Suprapubic skin (tissue), 4 donors: ENCODE measurements at regions not wholly inside any gene's neighbourhood (a gene's known extent, or its start where the extent isn't known, plus 50 kb on each side); places are given as distances from the start of the nearest gene placed in this dataset.

Experiments used
- DNase-seq, 2 donors: peaks; one replicate each; pipeline ENCODE4 v3.0.0-alpha.2; 2019; ENCODE audit warnings: low spot score in 2 of 2
- H3K27ac ChIP-seq: fragments of 200-600 bp; sonication (generic); one replicate; pipeline ENCODE4 v1.5.1; 2019
- H3K27me3 ChIP-seq: fragments of 200-600 bp; sonication (generic); one replicate; pipeline ENCODE4 v1.5.1; 2019
- H3K36me3 ChIP-seq: fragments of 200-600 bp; sonication (generic); one replicate; pipeline ENCODE4 v1.5.1; 2019
- H3K4me1 ChIP-seq: fragments of 200-600 bp; sonication (generic); one replicate; pipeline ENCODE4 v1.5.1; 2019
- H3K4me3 ChIP-seq: fragments of 200-600 bp; sonication (generic); one replicate; pipeline ENCODE4 v1.5.1; 2019; ENCODE audit warnings: mild to moderate bottlenecking
- H3K9me3 ChIP-seq: fragments of 200-600 bp; sonication (generic); one replicate; pipeline ENCODE4 v1.5.1; 2019
- EP300 ChIP-seq: sonication (generic); formaldehyde crosslinking; IDR thresholded peaks from one replicate; pipeline ENCODE4 v1.6.1; 2017; ENCODE audit warnings: antibody characterized with exemption
- POLR2A ChIP-seq, 2 donors: fragments of 450-650 bp; IDR thresholded peaks; one replicate each; pipeline ENCODE4 v1.6.1; 2017; ENCODE audit warnings: antibody characterized with exemption in 2 of 2, mild to moderate bottlenecking in 2 of 2, moderate library complexity in 2 of 2
- POLR2AphosphoS5 ChIP-seq, 3 donors: sonication (generic); formaldehyde crosslinking; IDR thresholded peaks; one replicate each; pipeline ENCODE4 v1.6.1; 2017; ENCODE audit warnings: antibody characterized with exemption in 3 of 3
- WGBS: methylation state at CpG from one replicate; pipeline ENCODE4 v1.1.5; 2018; 5-methylcytosine and 5-hydroxymethylcytosine counted together
- TF ChIP-seq, protein P1 (sequence below), 2 donors: fragments of 200-600 bp in 1 of 2; fragments of 450-650 bp in 1 of 2; sonication (generic) in 1 of 2; IDR thresholded peaks; one replicate each; pipeline ENCODE4 v1.5.1; 2016 to 2019; ENCODE audit warnings: antibody characterized with exemption in 2 of 2, mild to moderate bottlenecking in 1 of 2, moderate library complexity in 1 of 2

DNA sequence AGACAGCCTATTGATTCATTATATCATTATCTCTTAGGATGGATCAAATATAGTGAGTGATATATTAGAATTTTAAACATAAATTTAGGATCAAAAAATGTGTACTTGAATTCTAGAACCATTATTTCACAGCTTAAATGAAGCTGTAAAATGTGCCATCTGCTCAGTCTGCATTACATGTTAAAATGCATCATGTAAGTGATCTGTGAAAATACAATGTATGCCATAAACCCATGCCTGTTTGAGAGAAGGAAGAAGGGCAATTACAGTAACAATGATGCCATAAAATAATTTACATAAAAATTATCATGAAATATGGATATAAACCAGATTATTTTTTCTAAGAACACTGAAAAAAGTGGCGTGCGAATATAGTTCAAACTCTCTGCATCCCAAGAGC, 1066.0 kb upstream of the ADGRL4 start:
- Histone ChIP-seq H3K36me3 (no peaks in the 10 kb centered on the region), H3K9me3 (no peaks in the 10 kb centered on the region), H3K27me3 (no peaks in the 10 kb centered on the region), H3K4me1 (no peaks in the 10 kb centered on the region), H3K4me3 (no peak overlapping the region), H3K27ac (no peak overlapping the region)
- DNase-seq = no peak
- 94% methylated on average over 2 of the region's 2 CpGs for WGBS
- TF ChIP-seq EP300 = no peak
- TF ChIP-seq, protein P1, sequence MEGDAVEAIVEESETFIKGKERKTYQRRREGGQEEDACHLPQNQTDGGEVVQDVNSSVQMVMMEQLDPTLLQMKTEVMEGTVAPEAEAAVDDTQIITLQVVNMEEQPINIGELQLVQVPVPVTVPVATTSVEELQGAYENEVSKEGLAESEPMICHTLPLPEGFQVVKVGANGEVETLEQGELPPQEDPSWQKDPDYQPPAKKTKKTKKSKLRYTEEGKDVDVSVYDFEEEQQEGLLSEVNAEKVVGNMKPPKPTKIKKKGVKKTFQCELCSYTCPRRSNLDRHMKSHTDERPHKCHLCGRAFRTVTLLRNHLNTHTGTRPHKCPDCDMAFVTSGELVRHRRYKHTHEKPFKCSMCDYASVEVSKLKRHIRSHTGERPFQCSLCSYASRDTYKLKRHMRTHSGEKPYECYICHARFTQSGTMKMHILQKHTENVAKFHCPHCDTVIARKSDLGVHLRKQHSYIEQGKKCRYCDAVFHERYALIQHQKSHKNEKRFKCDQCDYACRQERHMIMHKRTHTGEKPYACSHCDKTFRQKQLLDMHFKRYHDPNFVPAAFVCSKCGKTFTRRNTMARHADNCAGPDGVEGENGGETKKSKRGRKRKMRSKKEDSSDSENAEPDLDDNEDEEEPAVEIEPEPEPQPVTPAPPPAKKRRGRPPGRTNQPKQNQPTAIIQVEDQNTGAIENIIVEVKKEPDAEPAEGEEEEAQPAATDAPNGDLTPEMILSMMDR (IDR thresholded peaks at IDR 0.05) = no peak
- TF ChIP-seq POLR2A (IDR thresholded peaks at IDR 0.05) = no peak
- no peak for TF ChIP-seq POLR2AphosphoS5 (IDR thresholded peaks at IDR 0.05)

DNA sequence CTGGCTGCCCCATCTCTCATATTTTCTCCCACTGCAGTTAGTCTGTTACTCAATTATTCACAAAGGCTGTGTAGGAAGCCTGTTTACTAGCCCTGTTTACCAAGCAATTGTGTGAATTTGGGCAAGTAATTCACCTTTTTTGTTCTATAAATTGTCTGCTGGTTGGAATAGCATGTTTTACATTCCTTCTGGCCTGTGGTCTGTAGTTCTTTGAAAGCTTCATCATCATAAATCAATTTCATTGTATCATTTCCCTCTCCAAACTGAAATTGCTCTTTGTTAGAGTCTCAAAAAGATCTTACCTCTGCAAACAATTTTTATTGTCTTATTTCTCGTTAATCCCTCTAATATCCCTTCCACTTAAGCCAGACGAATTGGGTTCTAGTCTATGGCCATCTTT, 1059.5 kb upstream of the ADGRL4 start:
- Histone ChIP-seq H3K36me3 (no peaks in the 10 kb centered on the region), H3K27me3 (no peaks in the 10 kb centered on the region), H3K27ac (no peak overlapping the region), H3K4me3 (no peak overlapping the region), H3K9me3 (no peaks in the 10 kb centered on the region), H3K4me1 (no peaks in the 10 kb centered on the region)
- TF ChIP-seq, protein P1 (IDR thresholded peaks at IDR 0.05) = no peak
- TF ChIP-seq POLR2AphosphoS5 (IDR thresholded peaks at IDR 0.05) = no peak
- no peak for TF ChIP-seq EP300
- TF ChIP-seq POLR2A (IDR thresholded peaks at IDR 0.05) = no peak
- DNase-seq = no peak
- 22% methylated on average over 2 of the region's 2 CpGs for WGBS

DNA sequence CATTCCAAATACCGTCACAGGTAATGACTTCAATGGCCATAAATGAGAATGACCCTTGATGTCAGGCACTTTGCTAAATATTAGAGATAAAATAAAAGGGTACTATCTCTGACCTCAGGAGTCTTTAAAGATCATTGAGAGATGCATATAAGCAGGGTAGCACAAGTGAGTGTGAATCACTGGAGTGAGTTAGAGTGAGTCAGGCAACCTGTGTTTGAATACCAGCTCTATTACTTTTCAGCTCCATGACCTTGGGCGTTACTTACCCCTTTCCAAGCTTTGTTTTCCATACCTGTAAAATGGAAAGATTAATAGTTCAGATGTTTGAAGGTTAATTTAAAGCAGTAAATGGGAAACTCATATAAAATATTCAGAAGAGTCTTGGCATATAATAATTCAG, 1058.0 kb upstream of the ADGRL4 start:
- no peak overlapping the region for H3K27ac ChIP-seq
- H3K36me3 ChIP-seq = no peaks in the 10 kb centered on the region
- no peak overlapping the region for H3K4me3 ChIP-seq
- WGBS = 64% methylated on average over 2 of the region's 2 CpGs
- H3K27me3 ChIP-seq = no peaks in the 10 kb centered on the region
- TF ChIP-seq EP300 (no peak), POLR2AphosphoS5 (IDR thresholded peaks at IDR 0.05) (no peak), POLR2A (IDR thresholded peaks at IDR 0.05) (no peak)
- TF ChIP-seq, protein P1 (IDR thresholded peaks at IDR 0.05) = no peak
- no peak for DNase-seq
- H3K4me1 ChIP-seq = no peaks in the 10 kb centered on the region
- H3K9me3 ChIP-seq = no peaks in the 10 kb centered on the region

DNA sequence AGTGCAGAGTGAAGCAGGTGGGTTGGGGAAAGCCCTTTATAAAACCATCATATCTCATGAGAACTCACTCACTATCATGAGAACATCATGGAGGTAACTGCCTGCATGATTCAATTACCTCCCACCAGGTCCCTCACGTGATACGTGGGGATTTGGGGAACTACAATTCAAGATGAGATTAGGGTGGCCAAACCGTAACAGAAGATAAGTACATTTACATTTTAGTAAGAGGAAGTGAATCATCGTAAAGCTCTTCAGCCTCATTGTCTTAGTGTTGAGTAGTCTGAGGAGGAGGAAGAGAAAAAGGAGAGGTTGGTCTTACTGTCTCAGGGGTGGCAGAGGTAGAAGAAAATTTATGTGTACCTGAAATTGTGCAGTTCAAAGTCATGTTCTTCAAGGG, 1053.4 kb upstream of the ADGRL4 start:
- H3K36me3 ChIP-seq = no peaks in the 10 kb centered on the region
- DNase-seq = no peak
- H3K4me1 ChIP-seq = no peaks in the 10 kb centered on the region
- no peaks in the 10 kb centered on the region for H3K9me3 ChIP-seq
- 82% methylated on average over 4 of the region's 4 CpGs for WGBS
- H3K4me3 ChIP-seq = no peak overlapping the region
- no peaks in the 10 kb centered on the region for H3K27me3 ChIP-seq
- H3K27ac ChIP-seq = no peak overlapping the region
- no peak for TF ChIP-seq EP300
- TF ChIP-seq, protein P1 (IDR thresholded peaks at IDR 0.05) = no peak
- no peak for TF ChIP-seq POLR2AphosphoS5 (IDR thresholded peaks at IDR 0.05)
- no peak for TF ChIP-seq POLR2A (IDR thresholded peaks at IDR 0.05)

DNA sequence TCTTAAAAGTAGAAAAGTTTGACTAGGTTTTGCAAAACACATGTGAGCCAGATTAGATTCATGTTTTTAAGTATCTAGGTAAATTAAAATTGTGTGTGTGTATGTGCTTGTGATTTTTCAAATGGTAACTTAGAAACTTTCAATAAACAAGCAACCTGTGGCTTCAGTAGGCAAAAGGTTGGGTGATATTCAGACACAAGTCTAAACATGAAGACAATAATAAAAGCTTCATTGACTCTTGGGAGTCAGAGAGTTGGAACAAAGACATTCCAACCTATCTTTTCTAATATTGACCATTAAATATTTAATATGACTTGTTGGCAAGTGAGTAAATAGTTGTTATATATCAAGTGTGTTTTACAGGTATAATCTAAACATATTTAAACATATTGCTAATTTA, 1049.6 kb upstream of the ADGRL4 start:
- no peaks in the 10 kb centered on the region for H3K36me3 ChIP-seq
- H3K4me1 ChIP-seq = no peaks in the 10 kb centered on the region
- no peaks in the 10 kb centered on the region for H3K27me3 ChIP-seq
- no peaks in the 10 kb centered on the region for H3K9me3 ChIP-seq
- TF ChIP-seq, protein P1 (IDR thresholded peaks at IDR 0.05) = no peak
- no peak overlapping the region for H3K27ac ChIP-seq
- DNase-seq = no peak
- H3K4me3 ChIP-seq = no peak overlapping the region
